ENCODE measurements at regions not wholly inside any gene's neighbourhood (a gene's known extent, or its start where the extent isn't known, plus 50 kb on each side); places are given as distances from the start of the nearest gene placed in this dataset.
"Not testable (repeated sequence)": the region's sequence is repeated elsewhere in the genome, so short reads cannot be mapped to it uniquely, and the experiment has no call there.

- DNase-seq (ENCODE audit: low spot score): not testable (repeated sequence)
Measured at GRCh38 chr9:41367301-41367700, 178.2 kb upstream of the ZNG1F start.

- DNase-seq (ENCODE audit: low spot score): not testable (repeated sequence)
Measured at GRCh38 chr9:41361790-41362189, 172.7 kb upstream of the ZNG1F start.

DNA sequence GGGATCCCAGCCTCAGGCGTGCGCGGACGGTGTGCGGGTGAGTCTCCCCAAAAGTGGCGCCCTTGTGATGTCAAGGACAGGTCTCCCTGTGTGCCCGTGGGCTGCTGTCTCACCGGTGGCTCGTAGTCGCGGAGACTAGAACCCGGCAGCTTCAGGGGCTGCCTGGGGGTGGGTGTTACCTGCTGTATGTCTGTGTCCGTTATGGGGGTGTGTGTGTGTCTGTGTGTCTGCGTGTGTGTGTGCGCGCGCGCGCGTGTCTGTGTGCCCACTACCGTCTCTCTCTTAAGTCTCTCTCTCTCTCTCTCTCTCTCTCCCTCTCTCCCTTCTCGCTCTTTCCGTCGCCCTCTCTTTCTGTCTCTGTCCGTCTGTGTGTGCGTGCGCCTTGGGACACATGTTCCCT, 170.0 kb upstream of the ZNG1F start:
- DNase-seq (ENCODE audit: low spot score): peak; percentile 42

GRCh38 chr9:41358682-41359081, 169.6 kb upstream of the ZNG1F start:
- DNase-seq (ENCODE audit: low spot score): peak; percentile 92

DNA sequence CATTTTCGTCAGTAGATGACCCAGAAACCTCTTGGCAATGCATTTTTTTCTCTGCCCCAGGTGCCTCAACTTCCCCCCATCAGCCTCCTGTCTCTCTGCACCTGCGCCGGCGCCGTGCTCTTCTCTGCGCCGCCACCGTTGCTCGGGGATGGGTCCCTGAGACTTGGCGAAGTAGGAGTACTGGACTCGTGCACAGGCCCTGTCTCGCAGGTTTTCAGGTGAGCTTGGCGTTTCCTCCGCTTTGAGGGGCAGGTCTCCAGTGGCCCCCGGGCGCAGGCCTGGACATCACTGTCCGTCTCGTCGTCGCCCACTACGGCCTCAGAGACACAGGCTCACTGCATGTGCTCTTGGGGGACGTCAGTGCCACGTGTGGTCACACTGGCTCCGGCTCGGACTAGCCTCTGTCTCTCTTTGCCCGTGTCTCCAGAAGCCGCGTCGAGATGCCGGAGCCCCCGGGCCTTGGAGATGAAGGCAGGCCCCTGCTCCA, 168.8 kb upstream of the ZNG1F start:
- DNase-seq (ENCODE audit: low spot score): not testable (repeated sequence)

DNA sequence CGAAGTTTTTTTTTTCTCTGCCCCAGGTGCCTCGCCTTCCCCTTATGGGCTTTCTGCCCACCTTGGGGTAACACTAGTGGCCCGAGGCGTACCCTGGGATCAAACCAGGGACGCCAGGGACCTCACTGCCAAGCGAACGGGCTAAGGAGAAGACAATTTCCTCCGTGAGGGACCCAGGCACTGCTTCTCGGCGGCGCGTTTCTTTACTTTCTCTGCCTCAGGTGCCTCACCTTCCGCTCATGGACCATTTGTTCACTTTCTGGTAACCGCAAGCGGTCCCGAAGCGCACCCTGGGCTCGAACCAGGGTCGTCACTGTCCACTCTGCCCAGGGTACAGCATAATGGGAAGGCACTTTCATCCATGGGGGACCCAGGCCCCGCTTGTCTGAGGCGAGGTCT, 168.2 kb upstream of the ZNG1F start:
- not testable (repeated sequence) for DNase-seq (ENCODE audit: low spot score)

- peak; percentile 90 for DNase-seq (ENCODE audit: low spot score)
Measured at GRCh38 chr9:41356588-41357349, 167.7 kb upstream of the ZNG1F start.

- DNase-seq (ENCODE audit: low spot score): not testable (repeated sequence)
Measured at GRCh38 chr9:41355712-41356450, 166.8 kb upstream of the ZNG1F start.

GRCh38 chr9:41354978-41355377, 165.9 kb upstream of the ZNG1F start:
- DNase-seq (ENCODE audit: low spot score): not testable (repeated sequence)

- not testable (repeated sequence) for DNase-seq (ENCODE audit: low spot score)
Measured at GRCh38 chr9:41354060-41354934, 165.2 kb upstream of the ZNG1F start.

DNA sequence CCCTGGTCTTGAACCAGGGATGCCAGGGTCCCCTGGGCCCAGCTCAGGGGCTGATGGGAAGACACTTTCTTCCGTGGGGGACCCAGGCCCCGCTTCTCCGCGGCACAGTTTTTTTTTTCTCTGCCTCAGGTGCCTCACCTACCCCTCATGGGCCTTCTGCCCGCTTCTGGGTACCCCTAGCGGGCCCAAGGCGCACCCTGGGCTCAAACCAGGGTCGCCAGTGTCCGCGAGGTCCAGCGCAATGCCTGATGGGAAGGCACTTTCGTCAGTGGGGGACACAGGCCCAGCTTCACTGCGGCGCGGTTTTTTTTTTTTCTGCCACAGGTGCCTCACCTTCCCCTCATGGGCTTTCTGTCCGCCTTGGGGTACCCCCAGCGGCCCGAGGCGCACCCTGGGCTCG, 163.9 kb upstream of the ZNG1F start:
- DNase-seq (ENCODE audit: low spot score): not testable (repeated sequence)

DNA sequence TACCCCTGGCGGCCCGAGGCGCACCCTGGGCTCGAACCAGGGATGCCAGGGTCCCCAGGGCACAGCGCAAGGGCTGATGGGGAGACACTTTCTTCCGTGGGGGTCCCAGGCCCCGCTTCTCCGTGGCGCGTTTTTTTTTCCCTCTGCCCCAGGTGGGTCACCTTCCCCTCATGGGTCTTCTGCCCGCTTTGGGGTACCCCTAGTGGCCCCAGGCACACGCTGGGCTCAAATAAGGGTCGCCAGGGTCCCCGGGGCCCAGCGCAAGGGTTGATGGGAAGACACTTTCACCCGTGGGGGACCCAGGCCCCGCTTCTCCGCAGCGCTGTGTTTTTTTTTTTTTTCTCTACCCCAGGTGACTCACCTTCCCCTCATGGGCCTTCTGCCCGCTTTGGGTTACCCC, 163.3 kb upstream of the ZNG1F start:
- not testable (repeated sequence) for DNase-seq (ENCODE audit: low spot score)

- not testable (repeated sequence) for DNase-seq (ENCODE audit: low spot score)
Measured at GRCh38 chr9:41347893-41348292, 158.8 kb upstream of the ZNG1F start.

DNA sequence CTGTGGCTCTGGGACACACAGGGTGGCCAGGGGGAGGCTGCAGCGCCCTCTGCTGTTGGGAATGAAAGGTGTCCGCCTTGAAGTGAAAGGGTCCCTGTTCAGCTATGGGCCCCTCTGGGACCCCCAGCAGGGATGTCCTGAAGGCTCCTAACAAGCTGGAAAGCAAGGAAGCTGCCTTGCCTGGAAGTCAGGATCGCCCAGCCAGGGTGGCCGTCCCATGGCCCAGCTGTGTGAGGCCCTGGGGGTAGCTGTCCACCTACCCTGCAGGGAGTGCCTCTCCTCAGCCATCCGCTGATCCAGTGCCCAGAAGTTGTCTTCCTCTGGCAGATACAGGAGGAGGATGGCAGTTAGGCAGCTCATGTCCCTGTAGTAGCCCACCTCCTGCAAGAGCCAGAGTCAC, 143.4 kb upstream of the ZNG1F start:
- DNase-seq (ENCODE audit: low spot score): not testable (repeated sequence)

GRCh38 chr9:41321277-41321676, 132.2 kb upstream of the ZNG1F start:
- not testable (repeated sequence) for DNase-seq (ENCODE audit: low spot score)

DNA sequence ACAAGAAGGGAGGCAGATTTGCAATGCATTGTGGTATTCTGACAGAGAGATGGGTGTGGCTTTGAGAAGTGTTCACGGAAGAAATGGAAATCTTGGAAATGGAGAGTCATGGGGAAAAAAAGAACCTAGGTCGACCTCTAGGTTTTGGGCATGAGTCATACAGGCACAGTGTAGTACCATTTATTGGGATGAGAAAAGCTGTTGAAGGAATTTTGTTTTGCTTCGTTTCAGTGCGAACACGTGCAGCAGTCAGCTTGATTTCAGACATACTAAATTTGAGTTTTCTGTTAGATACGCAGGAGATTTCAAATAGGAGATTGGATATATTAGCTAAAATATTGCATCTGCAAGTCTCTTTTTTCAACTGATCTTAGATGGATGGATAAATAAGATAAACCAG, 119.8 kb upstream of the ZNG1F start:
- DNase-seq (ENCODE audit: low spot score): not testable (repeated sequence)

- DNase-seq (ENCODE audit: low spot score): not testable (repeated sequence)
Measured at GRCh38 chr9:41285744-41286143, 96.6 kb upstream of the ZNG1F start.

DNA sequence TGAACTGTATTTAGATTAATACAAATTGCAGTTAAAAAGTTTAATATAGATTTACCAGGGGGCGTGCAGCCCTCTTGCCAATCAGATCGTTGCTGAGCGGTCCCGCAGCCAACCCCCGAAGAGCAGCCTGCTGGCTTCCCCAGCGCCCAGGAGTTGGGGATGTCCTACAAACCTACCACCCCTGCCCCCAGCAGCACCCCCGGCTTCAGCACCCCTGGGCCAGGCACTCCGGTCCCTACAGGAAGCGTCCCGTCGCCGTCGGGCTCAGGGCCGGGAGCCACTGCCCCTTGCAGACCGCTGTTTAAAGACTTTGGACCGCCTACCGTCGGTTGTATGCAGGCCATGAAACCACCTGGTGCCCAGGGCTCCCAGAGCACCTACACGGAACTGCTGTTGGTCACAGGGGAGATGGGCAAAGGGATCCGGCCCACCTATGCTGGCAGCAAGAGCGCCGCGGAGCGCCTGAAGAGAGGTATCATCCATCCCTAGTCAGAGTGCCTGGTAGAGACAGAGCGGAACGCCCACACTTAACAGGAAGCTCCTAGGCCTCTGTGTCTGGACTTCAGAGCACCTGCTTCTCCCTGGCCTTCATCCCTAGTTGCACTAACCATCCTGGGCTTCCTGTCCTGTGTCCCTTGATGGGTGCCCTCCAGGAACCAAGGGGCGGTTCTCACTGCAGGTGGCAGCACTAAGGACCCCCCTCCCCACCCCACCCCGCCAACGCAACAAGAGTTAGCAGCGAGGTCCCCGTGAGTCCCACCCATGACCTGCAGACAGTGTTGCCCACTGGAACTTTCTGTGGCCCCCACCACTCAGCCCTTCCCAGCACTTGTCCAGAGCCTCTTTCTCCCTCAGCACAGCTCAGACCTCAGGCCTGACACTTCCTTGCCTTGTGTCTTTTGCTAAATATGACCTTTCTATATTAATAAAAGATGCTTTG, 91.5 kb upstream of the ZNG1F start:
- not testable (repeated sequence) for DNase-seq (ENCODE audit: low spot score)

DNA sequence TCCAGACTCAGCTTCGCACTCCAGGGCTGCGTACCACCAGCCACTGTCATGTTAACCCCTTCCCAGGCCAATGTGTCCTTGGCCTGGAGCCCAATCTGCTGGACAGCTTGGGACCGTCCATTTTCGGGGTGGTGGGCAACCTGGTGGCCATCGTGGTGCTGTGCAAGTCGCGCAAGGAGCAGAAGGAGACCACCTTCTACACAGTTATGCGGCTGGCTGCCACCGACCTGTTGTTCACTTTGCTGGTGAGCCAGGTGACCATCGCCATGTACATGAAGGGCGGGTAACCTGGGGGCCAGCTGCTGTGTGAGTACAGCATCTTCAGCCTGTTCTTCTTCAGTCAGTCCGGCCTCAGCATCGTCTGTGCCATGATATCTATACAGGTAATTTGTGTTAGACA, 90.3 kb upstream of the ZNG1F start:
- not testable (repeated sequence) for DNase-seq (ENCODE audit: low spot score)

- not testable (repeated sequence) for DNase-seq (ENCODE audit: low spot score)
Measured at GRCh38 chr9:41279033-41279432, 89.9 kb upstream of the ZNG1F start.

Data from mucosa of gallbladder (tissue), 1 donor.